Adrenal gland (tissue), 5 donors: ENCODE measurements at regions not wholly inside any gene's neighbourhood (a gene's known extent, or its start where the extent isn't known, plus 50 kb on each side); places are given as distances from the start of the nearest gene placed in this dataset.
"Not testable (repeated sequence)": the region's sequence is repeated elsewhere in the genome, so short reads cannot be mapped to it uniquely, and the experiment has no call there.

Source experiments
- CTCF ChIP-seq, 6 experiments: fragments of 450-650 bp in 4 of 6; fragments of 200-600 bp in 2 of 6; sonication (generic) in 1 of 6; IDR thresholded peaks; 1 replicate in 5 of 6; 2 replicates in 1 of 6; pipeline versions ENCODE4 v1.5.1 to v1.8.0; 2016 to 2021; ENCODE audit warnings: antibody characterized with exemption in 6 of 6, mild to moderate bottlenecking in 2 of 6, moderate library complexity in 1 of 6
- POLR2A ChIP-seq, 2 donors: fragments of 450-650 bp; IDR thresholded peaks; one replicate each; pipeline ENCODE4 v1.6.1; 2017; ENCODE audit warnings: antibody characterized with exemption in 2 of 2, mild to moderate bottlenecking in 2 of 2, moderate library complexity in 1 of 2
- donor health status: DM: no; HTN: no; CAD: no.

GRCh38 chr9:42306625-42307024, 123.2 kb downstream of the SPATA31A6 start:
- not testable (repeated sequence) for TF ChIP-seq CTCF, POLR2A (IDR thresholded peaks at IDR 0.05)
